GM19452 (cell line): ENCODE measurements at regions not wholly inside any gene's neighbourhood (a gene's known extent, or its start where the extent isn't known, plus 50 kb on each side); places are given as distances from the start of the nearest gene placed in this dataset.

Experiments
- ATAC-seq: cut with Tn5 transposase; IDR thresholded peaks from one replicate; pipeline ENCODE4 v1.9.1; 2021; ENCODE audit not compliant: unreplicated experiment

- no peak for ATAC-seq
Observed at GRCh38 chr1:229950908-229951307, 116.1 kb upstream of the GALNT2 start.

- ATAC-seq: no peak
Observed at GRCh38 chr1:229951856-229952534, 115.0 kb upstream of the GALNT2 start.

GRCh38 chr1:229952670-229953520 lies 114.1 kb upstream of the GALNT2 start:
- ATAC-seq: no peak

GRCh38 chr1:229953736-229954326 lies 113.2 kb upstream of the GALNT2 start:
- ATAC-seq: no peak

- ATAC-seq: no peak
Observed at GRCh38 chr1:229964281-229964680, 102.8 kb upstream of the GALNT2 start.

- ATAC-seq: no peak
Observed at GRCh38 chr1:229970714-229971113, 96.3 kb upstream of the GALNT2 start.

GRCh38 chr1:229971141-229971540 lies 95.9 kb upstream of the GALNT2 start:
- no peak for ATAC-seq

GRCh38 chr1:229972600-229973296 lies 94.3 kb upstream of the GALNT2 start:
- no peak for ATAC-seq

- ATAC-seq: no peak
Observed at GRCh38 chr1:229973297-229973612, 93.8 kb upstream of the GALNT2 start.

GRCh38 chr1:229975047-229975446 lies 92.0 kb upstream of the GALNT2 start:
- ATAC-seq: no peak

GRCh38 chr1:229980009-229980408 lies 87.0 kb upstream of the GALNT2 start:
- ATAC-seq: no peak

GRCh38 chr1:229981736-229982135 lies 85.3 kb upstream of the GALNT2 start:
- no peak for ATAC-seq

- ATAC-seq: no peak
Observed at GRCh38 chr1:229984310-229984991, 82.6 kb upstream of the GALNT2 start.

- ATAC-seq: no peak
Observed at GRCh38 chr1:229984992-229985612, 81.9 kb upstream of the GALNT2 start.

GRCh38 chr1:229985613-229986010 lies 81.4 kb upstream of the GALNT2 start:
- no peak for ATAC-seq

- no peak for ATAC-seq
Observed at GRCh38 chr1:229986737-229987337, 80.2 kb upstream of the GALNT2 start.

- ATAC-seq: no peak
Observed at GRCh38 chr1:229987953-229988352, 79.1 kb upstream of the GALNT2 start.

- ATAC-seq: no peak
Observed at GRCh38 chr1:229988534-229988933, 78.5 kb upstream of the GALNT2 start.

- ATAC-seq: no peak
Observed at GRCh38 chr1:229989591-229990248, 77.3 kb upstream of the GALNT2 start.

GRCh38 chr1:229990326-229990725 lies 76.7 kb upstream of the GALNT2 start:
- no peak for ATAC-seq
